Mesothelial cell of epicardium (in vitro differentiated cells): ENCODE measurements at regions not wholly inside any gene's neighbourhood (a gene's known extent, or its start where the extent isn't known, plus 50 kb on each side); places are given as distances from the start of the nearest gene placed in this dataset.

Experiments
- DNase-seq, 2 experiments: peaks; one replicate each; pipeline ENCODE4 v3.0.0; 2021; ENCODE audit warnings: low spot score in 2 of 2; ENCODE audit not compliant: unreplicated experiment in 2 of 2
- H3K27ac Mint-ChIP-seq: 2 replicates; pipeline ENCODE4 v1.8.0; 2021; ENCODE audit warnings: mixed read lengths
- H3K27me3 Mint-ChIP-seq: 2 replicates; pipeline ENCODE4 v1.8.0; 2021; ENCODE audit warnings: low read depth, mixed read lengths
- H3K36me3 Mint-ChIP-seq: 2 replicates; pipeline ENCODE4 v1.8.0; 2021; ENCODE audit warnings: mixed read lengths
- H3K4me1 Mint-ChIP-seq: 2 replicates; pipeline ENCODE4 v1.8.0; 2021; ENCODE audit warnings: mixed read lengths
- H3K4me3 Mint-ChIP-seq: 2 replicates; pipeline ENCODE4 v1.8.0; 2021; ENCODE audit warnings: mild to moderate bottlenecking, moderate library complexity, mixed read lengths
- H3K9me3 Mint-ChIP-seq: 2 replicates; pipeline ENCODE4 v1.8.0; 2021; ENCODE audit warnings: mixed read lengths
- TF ChIP-seq, protein P1 (sequence below): fragments of 200-600 bp; sonication (generic); IDR thresholded peaks from one replicate; pipeline ENCODE4 v1.5.0; 2021; ENCODE audit warnings: antibody characterized with exemption; ENCODE audit not compliant: unreplicated experiment

DNA sequence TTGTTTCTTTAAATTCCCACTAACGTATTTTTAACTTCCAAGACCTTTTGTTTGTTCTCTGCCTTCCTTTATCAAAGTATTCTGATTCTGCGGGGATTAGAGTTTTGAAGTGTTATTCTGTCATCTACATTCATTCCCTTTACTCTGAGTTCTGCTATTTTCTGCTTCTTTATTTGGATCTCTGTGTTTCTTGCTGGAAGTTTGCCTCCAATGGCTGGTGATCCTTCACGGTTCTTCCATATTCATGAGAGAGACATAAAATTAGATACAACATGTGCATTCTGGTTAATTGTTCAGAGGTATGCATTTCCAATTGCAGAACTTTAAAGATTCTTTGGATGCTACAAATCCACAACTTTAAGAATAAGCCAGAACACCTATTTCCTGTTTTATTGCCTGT, 244.7 kb upstream of the ADARB2 start:
- Mint-ChIP-seq H3K27me3 (peaks cover 21% of the 10 kb centered on the region), H3K4me3 (no peak overlapping the region), H3K27ac (no peak overlapping the region), H3K36me3 (no peaks in the 10 kb centered on the region), H3K9me3 (peaks cover 4% of the 10 kb centered on the region), H3K4me1 (no peaks in the 10 kb centered on the region)
- no peak for DNase-seq
- TF ChIP-seq, protein P1, sequence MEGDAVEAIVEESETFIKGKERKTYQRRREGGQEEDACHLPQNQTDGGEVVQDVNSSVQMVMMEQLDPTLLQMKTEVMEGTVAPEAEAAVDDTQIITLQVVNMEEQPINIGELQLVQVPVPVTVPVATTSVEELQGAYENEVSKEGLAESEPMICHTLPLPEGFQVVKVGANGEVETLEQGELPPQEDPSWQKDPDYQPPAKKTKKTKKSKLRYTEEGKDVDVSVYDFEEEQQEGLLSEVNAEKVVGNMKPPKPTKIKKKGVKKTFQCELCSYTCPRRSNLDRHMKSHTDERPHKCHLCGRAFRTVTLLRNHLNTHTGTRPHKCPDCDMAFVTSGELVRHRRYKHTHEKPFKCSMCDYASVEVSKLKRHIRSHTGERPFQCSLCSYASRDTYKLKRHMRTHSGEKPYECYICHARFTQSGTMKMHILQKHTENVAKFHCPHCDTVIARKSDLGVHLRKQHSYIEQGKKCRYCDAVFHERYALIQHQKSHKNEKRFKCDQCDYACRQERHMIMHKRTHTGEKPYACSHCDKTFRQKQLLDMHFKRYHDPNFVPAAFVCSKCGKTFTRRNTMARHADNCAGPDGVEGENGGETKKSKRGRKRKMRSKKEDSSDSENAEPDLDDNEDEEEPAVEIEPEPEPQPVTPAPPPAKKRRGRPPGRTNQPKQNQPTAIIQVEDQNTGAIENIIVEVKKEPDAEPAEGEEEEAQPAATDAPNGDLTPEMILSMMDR, result no peak

DNA sequence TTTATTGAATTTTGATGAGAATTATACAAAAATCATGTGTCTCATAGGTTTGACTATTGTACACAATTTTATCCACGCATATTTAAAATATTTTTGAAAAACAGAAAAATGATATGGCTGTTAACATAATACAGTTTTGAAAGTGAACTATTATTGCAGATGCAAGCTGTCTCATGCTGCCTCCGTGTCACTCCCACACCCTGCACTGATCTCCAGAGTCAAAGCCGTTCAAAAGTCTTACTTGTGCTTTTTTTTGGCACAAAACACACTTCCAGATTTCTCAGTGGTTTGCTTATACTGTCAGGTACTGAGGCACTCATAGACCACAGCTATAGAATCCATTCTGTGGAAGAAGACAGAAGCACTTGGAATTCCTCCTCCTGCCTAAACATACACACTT, 243.1 kb upstream of the ADARB2 start:
- H3K4me3 Mint-ChIP-seq, result no peak overlapping the region
- H3K36me3 Mint-ChIP-seq, result no peaks in the 10 kb centered on the region
- H3K9me3 Mint-ChIP-seq, result peaks cover 4% of the 10 kb centered on the region
- H3K4me1 Mint-ChIP-seq, result no peaks in the 10 kb centered on the region
- TF ChIP-seq, protein P1, result no peak
- H3K27me3 Mint-ChIP-seq, result peaks cover 21% of the 10 kb centered on the region
- no peak overlapping the region for H3K27ac Mint-ChIP-seq
- no peak for DNase-seq

DNA sequence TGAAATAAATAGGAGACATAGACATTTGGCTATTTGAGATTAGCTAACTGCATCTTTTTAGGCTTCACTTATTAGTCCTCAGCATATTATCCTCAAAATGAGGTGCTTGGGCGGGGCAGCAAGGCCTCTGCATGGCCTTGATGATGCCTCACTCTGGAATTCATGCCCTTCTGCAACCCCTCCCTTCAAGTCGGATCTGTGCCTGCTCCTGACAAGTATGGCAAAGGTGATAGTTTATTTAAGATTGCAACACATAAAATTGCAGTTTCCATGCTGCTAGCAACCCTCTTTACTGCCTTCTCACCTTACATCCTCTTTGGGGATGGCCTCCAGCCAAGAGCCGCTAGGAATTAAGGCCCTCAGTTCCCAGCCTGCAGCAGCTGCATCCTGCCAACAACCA, 241.3 kb upstream of the ADARB2 start:
- TF ChIP-seq, protein P1, result no peak
- H3K27ac Mint-ChIP-seq, result no peak overlapping the region
- H3K9me3 Mint-ChIP-seq, result peaks cover 4% of the 10 kb centered on the region
- H3K27me3 Mint-ChIP-seq, result peaks cover 19% of the 10 kb centered on the region
- no peak for DNase-seq
- H3K4me3 Mint-ChIP-seq, result no peak overlapping the region
- H3K36me3 Mint-ChIP-seq, result no peaks in the 10 kb centered on the region
- H3K4me1 Mint-ChIP-seq, result no peaks in the 10 kb centered on the region

DNA sequence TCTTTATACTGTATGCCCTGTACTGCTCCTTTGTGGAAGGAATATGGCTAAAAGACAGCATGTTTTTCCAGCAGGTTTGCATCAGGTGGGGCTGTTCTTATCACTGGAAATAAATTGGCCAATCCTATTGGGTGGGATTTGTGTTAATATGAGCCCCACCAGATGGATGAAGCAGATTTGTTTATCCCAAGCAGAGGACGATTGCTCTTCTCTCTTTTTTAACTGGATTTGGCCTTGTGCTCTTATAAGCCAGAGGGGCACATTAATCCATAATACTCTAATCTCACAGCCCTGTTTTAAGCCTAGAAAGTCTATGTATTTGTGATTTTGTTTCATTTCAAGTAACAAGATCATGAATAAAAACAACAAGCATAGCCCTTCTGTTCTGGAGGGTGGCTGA, 240.1 kb upstream of the ADARB2 start:
- no peaks in the 10 kb centered on the region for H3K4me1 Mint-ChIP-seq
- no peak overlapping the region for H3K4me3 Mint-ChIP-seq
- H3K9me3 Mint-ChIP-seq, result peaks cover 4% of the 10 kb centered on the region
- no peak overlapping the region for H3K27ac Mint-ChIP-seq
- H3K36me3 Mint-ChIP-seq, result no peaks in the 10 kb centered on the region
- DNase-seq, result no peak
- H3K27me3 Mint-ChIP-seq, result peaks cover 19% of the 10 kb centered on the region
- TF ChIP-seq, protein P1, result no peak

DNA sequence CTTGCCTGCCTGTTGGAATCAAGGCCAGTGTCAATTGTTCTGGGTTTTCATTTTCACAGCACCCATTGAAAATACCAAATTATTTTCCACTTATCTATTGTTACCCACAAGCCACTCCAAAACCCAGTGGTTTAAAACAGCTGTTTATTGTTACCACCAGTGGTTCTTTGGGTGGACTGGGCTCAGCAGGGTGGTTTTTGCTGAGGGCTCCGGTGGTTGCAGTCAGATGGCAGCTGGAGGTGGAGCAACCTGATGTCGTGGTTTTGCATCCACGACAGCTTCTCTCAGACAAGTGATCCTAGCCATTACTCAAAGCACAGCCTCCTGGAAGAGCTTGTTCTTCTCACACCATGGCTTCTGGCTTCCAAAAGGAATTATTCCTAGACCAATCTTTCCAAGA, 235.1 kb upstream of the ADARB2 start:
- Mint-ChIP-seq H3K9me3 (peaks cover 4% of the 10 kb centered on the region), H3K4me3 (no peak overlapping the region), H3K27ac (no peak overlapping the region), H3K27me3 (peaks cover 10% of the 10 kb centered on the region), H3K36me3 (no peaks in the 10 kb centered on the region), H3K4me1 (no peaks in the 10 kb centered on the region)
- TF ChIP-seq, protein P1, result no peak
- no peak for DNase-seq
